ENCODE measurements at regions not wholly inside any gene's neighbourhood (a gene's known extent, or its start where the extent isn't known, plus 50 kb on each side); places are given as distances from the start of the nearest gene placed in this dataset.
"Not testable (repeated sequence)": the region's sequence is repeated elsewhere in the genome, so short reads cannot be mapped to it uniquely, and the experiment has no call there.

DNA sequence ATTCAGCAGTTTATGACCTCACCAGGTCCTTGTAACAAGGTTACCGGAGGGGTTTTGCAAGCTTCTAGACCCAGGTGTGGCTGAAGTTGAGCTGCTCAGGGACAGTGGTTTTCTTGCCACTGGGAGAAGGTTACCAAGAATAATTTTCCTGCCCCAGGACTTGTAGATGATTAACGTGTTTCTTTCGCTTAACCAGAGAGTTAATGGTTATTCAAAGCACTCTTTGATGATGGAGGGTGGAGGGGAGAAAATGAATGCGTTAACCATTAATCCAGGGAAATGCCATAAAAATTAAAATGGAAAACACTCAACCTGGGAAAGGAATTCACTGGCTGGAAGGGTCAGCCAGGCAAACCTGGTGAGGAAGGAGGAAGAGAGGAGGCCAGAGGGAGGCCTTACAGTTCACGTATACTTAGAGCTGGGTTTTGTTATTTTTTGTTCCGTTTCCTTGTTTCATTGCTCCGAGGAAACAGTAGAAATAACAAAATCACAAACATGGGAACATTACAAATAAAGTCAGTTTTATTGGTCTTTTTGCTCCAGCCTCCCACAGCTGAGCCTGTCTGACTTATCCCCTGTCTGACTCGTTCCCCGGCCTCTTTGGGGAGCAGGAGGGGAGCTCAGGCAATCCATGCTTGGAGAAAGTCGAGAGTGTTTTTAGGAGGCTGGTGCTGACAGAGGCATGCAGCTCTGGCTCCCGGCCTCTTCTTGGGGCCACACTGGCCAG lies 207.5 kb upstream of the IRF2BP2 start:
- DNase-seq (ENCODE audit: low read depth): not testable (repeated sequence)

DNA sequence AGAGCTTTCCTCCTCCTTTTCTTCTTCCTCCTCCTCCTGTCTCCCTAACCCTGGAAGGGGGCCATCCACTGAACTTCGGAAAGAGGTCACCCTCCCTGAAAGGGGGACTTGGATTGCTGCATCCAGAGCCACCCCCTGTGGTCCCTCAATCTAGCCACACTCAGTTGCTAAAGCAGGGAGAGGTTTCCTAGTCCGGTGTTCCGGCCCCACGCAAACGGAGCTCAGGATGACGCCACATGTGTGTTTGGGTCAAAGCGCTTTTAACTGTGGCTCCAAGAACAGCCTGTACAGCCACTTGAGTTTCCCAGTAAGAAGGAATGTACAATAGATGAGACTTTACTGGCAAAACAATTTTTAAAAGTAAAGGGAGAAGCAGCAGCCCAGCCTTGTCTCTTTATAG lies 206.9 kb upstream of the IRF2BP2 start:
- DNase-seq (ENCODE audit: low read depth): not testable (repeated sequence)

DNA sequence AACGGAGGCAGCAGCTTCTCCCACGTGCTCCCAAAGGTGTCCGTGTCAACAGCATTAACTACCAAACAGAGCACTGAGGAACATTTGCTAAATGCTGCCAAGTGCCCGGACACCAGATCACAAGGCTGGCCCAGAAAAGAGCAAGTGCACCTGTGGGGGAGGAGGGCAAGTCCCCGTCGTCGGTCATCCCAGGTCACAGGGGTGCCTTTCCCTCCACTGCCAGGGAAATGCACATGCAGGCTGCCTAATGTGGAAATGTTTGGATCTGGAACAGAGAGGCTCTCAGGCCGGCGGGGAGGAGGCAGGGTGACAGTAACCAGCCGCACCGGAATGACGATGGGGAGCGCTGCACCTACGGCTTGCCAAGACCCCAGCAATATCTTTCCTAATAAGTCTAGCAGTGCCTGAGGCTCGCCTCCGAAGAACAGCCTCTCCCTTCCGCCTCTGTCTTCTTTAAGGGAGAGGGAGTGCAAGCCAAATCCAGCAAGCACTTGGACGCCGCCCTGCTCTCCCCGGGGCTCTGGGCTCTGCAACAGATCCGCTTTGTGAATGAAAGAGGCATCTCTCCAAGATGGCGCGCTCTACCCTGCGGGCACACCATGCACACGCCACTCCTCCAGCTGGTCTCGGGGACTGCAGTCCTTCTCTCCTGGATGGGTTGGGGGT lies 206.3 kb upstream of the IRF2BP2 start:
- not testable (repeated sequence) for DNase-seq (ENCODE audit: low read depth)

DNA sequence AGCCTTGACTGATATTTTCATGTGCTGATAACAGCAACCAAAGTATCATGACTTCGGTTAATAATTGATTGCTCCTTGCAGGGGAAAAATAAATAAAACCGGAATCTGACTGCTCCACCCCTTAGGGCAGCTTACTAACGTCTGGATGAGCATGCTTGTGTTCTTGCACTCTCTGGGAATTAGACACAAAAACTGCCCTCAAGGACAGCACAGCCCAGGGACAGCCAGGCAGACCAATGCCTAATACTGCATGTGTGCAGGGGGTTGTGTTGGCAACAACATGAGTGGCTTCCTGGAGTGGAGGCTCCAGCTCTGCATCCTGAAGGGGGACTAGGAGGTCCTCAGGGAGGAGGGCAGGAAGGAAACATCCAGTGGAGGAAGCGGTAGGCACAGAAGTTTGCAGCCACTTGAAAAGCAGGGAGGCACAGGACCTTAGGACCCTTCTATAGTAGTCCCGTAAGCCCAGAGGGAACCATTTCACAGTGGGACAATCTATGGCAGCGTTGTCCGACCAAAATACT lies 205.4 kb upstream of the IRF2BP2 start:
- DNase-seq (ENCODE audit: low read depth): not testable (repeated sequence)

DNA sequence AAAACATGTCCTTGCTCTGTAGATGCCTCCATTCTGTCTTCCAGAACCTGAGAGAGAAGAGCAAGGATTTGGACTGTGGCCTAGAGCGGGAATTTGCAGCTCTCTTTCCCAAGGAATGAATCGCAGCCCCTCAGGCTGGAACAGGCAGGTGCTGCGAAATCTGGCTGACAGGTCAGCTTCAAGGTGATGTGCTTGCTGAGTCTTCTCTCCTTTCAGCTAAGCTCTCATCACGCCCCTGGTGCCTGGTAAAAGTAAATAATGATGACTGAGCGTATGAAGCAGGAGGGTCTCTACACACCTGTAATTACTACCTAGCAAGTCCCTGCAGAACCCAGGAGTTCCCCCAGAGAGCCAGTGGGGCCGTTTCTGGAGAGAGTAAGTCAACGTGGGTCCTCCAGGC lies 204.3 kb upstream of the IRF2BP2 start:
- not testable (repeated sequence) for DNase-seq (ENCODE audit: low read depth)

DNA sequence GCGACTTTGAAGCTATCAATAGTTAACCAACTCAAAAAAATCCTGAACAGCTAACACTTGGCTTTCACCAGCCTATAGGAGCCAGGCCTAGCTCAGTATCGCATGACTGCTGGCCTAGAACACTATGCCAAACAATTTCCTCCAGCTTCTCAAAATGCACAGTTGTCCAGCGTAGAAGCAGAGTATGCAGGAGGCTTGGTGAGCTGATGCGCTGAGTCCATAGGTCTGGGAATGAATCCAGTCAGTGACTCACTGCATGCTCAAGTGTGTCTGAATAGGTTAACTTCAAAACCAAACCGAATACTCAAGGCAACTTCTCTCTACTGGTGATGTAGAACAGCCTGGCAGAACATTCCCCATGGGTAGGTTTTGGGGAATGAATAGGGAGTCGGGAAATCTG lies 201.8 kb upstream of the IRF2BP2 start:
- DNase-seq (ENCODE audit: low read depth): not testable (repeated sequence)

DNA sequence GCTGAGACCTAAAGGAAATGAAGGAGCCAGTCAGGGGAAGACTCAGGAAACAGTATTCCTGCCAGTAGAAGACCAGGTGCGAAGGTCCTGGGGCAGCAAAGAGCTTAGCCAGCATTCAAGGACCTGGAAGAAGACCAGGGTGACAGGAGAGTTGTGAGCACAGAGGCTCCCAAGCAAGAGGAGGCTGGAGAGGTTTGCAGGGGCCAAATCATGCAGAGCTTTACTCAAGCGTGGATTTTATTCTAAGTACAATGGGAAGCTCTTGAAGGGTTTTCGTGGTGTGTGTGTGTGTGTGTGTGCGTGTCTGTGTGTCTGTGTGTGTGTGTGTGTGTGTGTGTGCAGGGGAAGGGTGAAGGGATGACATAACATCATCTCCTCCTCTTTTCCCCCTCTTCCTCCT lies 200.7 kb upstream of the IRF2BP2 start:
- not testable (repeated sequence) for DNase-seq (ENCODE audit: low read depth)

DNA sequence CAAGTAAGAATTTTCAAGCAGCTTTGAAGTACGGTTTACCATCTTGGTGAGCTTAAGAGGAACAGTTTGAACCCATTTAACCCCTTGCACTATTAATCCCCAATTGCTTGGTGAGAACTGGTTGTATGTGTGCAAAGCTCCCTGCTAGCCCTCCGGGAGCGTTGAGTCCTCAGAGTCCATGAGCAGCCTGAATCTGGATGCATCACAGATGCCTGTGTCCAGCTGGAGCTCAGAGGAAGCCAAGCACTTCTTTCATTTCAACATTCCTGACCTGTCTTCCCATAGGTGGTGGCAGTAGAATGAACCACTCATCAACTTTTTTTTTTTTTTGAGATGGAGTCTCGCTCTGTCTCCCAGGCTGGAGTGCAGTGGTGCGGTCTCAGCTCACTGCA lies 199.9 kb upstream of the IRF2BP2 start:
- not testable (repeated sequence) for DNase-seq (ENCODE audit: low read depth)

DNA sequence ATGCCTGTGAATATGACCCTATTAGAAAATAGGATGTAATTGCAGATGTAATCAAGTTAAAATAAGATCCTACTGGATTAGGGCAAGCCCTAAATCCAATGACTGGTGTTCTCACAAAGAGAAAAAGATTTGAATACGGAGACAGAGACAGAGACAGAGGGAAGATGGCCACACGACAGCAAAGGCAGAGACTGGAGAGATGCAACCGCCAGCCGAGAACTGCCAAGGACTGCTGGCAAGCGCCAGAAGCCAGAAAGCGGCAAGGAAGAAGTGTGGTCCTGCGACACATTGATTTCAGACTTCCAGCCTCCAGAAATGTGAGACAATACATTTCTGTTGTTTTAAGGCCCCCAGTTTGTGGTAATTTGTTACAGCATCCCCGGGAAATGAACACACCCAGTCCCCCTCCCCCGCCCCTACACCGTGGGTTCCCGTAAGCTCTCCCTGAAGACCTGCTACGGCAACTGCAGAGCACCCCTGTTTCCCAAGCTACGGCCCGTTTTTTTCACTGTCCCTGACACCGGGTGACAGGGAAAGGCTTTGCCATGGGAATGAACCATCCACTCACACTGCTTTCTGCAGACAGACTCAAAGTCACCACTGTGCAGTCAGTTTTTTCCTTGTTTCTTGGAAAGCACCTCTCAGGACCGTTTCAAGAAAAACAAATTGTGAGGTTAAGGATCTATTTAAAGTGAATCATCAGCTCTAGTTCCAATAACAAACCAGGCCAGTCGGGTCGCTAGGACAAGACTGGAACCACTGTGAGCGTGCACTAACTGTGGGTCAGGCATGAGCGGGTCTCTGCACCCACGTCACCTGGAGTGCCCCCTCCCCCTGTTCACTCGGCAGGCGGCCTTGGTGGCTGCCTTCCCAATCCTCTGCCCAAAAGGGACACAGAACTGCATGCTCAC lies 199.2 kb upstream of the IRF2BP2 start:
- not testable (repeated sequence) for DNase-seq (ENCODE audit: low read depth)

DNA sequence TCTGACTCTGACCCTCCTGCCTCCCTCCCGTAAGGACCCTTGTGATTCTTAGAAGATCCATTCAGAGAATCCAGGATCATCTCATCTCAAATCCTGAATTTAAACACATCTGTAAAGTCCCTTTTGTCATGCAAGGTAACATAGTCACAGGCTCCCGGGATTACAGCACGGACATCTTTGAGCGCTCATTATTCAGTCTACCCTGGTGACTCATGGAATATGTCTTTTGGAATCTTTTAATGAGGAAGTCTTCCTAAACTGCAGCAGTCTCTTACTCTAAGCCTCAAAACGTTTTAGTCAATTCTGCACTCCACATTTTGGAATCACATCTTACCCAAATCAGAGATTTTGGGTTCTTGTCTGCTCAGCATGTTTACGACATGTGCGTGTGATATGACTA lies 198.5 kb upstream of the IRF2BP2 start:
- DNase-seq (ENCODE audit: low read depth): not testable (repeated sequence)

DNA sequence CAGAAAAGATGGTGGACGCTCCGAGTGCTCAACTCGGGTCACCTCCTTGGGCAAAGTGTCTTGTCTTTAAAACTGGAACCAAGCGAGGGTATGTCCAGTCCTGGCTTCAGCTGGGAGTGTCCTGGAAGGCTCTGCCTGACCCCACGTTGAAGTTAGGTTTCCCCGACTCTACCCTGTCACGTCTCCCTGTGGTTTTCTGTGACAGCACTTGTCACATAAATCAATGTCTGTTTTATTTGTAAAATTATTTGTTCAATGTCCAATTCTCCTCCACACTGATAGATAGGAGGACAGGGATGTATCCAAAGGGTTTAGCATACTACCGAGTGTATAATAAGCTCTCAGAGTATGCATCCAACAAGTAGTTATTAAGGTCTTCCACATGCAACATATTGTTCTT lies 197.7 kb upstream of the IRF2BP2 start:
- DNase-seq (ENCODE audit: low read depth): not testable (repeated sequence)

DNA sequence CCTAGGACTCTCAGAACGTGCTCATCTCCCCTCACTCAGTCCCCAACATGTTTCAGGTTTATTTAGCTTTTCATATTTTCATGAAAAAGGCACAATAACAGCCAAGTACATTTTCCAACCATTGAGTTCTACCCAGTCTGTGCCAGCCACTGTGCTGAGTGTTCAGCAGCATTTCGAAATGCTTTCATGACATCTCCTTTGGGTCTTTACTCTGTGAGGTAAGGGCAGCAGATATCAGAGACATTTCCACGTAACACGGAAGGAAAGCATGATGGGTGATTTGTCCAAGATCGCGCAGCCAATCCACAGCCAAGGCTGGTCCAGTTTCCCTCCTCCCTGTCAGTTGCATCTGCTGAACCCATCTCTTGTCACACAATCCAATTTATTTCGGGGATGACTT lies 192.6 kb upstream of the IRF2BP2 start:
- DNase-seq (ENCODE audit: low read depth): not testable (repeated sequence)

DNA sequence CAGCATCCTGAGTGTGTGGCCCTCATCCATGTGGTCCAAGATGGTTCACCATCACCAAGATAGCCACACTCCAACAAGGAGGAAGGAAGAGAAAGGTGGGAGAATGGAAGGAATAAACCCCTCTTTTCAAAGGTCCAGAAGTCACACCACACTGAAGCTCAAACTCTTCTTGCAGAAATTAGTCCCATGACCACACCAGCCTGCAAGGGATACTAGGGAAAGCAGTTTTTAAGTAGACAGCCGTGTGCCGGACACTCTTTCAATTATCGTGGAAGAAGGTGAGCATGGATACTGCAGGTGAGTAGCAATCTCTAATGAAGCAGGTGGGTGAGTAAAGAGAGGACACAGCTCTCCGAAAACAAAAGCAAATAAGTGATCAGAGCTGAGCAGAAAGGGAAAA lies 191.7 kb upstream of the IRF2BP2 start:
- not testable (repeated sequence) for DNase-seq (ENCODE audit: low read depth)

DNA sequence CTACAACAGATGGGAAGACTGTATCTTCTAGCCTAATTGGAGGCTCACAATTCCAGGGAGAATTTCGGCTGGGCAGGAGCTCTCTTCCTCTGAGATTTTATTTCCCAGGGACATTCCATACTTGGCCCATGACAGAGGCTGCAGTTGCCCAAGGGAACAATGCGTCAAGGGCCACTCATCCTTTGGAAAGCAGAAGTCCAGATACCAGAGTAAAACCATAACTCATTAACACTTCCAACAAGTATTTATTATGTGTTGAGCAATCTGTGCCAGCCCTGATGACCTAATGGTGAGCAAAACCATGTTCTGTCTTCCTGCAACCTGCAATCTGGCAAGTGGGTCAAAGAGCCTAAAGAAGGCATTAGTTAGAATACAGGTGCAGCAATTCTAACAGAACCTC lies 191.2 kb upstream of the IRF2BP2 start:
- DNase-seq (ENCODE audit: low read depth): not testable (repeated sequence)

DNA sequence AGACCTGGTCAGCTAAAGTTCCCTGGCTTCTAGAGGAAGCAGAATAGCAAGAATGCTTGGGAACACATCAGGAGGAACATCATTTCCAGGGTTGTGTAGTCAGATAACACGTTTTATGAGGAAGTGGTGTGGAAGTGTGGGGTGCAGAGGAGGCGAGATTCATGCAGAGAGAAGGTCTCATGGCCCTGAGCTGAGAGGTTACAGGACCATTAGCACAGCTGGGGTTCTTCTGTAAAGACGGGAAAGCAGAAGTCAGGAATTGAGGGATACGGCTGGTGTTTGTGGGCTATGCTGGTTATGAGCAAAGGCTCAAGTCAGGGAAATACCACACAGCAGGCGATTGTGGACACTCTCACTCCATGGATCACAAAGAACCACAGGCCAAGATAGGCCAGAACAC lies 190.6 kb upstream of the IRF2BP2 start:
- not testable (repeated sequence) for DNase-seq (ENCODE audit: low read depth)

DNA sequence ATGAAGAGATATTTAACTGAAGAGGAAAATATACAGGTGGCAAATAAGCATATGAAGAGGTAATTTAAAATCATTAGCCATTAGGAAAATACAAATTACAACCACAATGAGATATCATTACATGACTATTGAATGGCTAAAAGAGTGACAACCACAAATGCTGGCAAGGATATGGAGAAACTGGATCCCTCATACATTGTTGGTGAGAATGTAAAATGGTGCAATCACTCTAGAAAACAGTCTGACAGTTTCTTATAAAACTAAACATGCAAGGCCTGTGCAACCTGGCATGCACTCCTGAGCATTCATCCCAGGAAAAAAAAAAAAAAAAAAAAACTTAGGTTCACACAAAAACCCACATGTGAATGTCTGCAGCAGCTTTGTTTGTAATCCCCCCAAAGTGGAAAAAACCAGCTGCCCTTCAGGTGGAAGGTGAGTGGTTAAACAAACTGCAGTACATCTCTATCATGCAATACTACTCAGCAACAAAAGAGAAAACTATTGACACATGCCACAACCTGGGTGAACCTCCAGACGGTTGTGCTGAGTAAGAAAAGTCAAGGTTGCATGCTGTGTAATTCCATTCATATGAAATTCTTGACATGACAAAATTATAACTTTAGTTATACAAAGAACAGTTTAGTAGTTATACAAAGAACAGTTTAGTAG lies 189.2 kb upstream of the IRF2BP2 start:
- DNase-seq (ENCODE audit: low read depth): not testable (repeated sequence)

DNA sequence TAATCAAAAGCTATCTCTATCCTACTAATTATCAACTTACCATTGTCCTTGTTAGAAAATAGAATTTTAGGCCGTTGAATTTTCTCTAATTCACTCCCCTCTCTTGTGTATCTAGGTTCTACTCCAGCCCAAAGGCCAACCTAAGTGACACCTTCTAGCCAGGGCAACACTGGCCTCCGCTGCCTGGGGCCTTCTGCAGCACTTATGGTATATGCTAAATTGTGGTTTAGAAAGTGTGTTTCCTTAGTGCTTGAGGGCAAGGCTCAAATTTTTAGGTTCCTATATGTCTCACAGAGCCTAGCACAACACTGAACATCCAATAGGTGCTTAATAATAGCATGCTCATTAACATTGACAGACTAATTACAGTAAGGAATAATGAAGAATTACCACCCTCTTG lies 187.2 kb upstream of the IRF2BP2 start:
- DNase-seq (ENCODE audit: low read depth): not testable (repeated sequence)

DNA sequence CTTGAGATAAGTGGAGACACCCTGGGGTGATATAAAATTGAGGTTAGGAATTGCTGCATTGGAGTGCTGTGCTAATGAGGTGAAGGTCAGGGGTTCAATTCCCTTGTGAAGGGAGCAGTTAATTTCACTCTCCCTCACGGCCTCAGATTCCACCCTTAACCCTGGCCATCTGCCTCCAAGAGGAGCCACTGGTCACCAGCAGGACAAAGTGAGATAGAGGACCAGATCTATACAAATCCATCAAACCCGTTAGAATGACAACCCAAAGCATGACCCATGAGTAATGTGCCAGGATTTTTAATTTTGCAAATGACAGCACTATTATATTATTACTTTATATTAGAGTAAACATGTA lies 186.4 kb upstream of the IRF2BP2 start:
- DNase-seq (ENCODE audit: low read depth): not testable (repeated sequence)

DNA sequence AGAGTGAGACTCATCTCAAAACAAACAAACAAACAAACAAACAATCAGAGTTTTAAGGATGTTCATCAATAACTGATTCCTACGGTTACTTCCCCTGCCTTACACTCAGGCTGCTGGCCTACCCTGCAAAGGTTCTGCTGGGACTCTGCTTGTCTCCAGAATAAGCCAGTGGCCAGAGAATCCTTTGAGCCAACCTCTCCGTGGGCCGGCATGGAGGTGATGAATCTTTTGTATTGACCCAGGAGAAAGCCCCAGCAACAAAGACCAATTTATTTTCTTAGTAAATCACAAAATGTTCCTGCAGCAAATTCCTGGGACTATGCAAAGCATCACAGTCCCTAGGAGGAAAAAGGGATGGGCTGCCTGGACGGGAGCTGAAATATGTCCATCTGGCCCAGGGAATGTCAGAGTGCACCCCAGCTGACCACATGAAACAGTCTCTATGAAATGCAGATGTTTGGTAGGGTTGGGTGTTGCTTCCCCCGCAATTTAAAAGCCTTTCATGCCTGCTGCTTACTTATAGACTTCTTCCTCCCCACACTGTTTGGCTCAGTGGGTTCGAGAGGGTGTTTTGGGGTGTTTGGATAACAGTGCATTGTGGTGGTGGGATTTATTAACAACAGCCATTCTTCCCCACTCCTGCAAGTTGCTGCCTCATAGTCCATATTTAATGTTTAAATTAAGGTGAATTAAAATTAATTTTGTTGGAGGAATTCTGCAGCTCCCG lies 185.9 kb upstream of the IRF2BP2 start:
- not testable (repeated sequence) for DNase-seq (ENCODE audit: low read depth)

DNA sequence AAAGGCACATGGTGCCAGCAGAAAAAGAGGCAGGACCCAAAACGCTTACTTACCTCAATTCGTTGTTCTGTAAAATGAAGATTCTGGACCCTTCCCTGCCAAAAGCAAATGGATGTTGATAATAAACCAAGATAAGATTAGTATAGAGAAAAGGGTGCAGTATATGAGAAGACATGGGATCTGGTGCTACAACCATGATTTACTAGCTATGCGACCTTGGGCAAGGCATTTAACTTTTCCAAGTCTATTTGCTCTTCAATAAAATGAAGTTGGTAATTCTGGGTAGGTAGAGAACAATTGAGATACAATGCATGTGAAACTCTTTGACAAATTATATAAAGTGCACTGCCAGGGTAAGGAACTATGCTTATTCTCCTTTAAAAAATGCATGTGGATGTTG lies 185.0 kb upstream of the IRF2BP2 start:
- not testable (repeated sequence) for DNase-seq (ENCODE audit: low read depth)

DNA sequence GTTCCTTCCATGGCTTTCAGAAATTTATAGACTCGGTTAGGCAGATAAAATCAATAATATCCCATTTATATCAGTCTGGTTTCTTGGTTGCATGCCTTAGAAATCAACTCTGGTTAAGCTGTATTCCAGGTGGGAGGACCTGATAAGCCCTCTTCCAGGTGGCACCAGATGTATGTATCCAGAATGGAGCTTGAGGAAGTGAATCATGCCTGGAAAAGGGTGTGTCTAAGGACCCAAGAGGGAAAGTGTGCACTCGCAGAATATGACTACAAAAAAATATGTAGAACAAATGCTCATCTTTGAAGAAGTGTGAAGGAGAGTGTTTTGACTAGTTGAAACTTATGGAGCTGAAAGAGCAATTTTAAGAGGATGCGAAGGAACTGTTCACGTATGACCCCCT lies 184.5 kb upstream of the IRF2BP2 start:
- DNase-seq (ENCODE audit: low read depth): not testable (repeated sequence)
